ENCODE measurements at regions not wholly inside any gene's neighbourhood (a gene's known extent, or its start where the extent isn't known, plus 50 kb on each side); places are given as distances from the start of the nearest gene placed in this dataset.

DNA sequence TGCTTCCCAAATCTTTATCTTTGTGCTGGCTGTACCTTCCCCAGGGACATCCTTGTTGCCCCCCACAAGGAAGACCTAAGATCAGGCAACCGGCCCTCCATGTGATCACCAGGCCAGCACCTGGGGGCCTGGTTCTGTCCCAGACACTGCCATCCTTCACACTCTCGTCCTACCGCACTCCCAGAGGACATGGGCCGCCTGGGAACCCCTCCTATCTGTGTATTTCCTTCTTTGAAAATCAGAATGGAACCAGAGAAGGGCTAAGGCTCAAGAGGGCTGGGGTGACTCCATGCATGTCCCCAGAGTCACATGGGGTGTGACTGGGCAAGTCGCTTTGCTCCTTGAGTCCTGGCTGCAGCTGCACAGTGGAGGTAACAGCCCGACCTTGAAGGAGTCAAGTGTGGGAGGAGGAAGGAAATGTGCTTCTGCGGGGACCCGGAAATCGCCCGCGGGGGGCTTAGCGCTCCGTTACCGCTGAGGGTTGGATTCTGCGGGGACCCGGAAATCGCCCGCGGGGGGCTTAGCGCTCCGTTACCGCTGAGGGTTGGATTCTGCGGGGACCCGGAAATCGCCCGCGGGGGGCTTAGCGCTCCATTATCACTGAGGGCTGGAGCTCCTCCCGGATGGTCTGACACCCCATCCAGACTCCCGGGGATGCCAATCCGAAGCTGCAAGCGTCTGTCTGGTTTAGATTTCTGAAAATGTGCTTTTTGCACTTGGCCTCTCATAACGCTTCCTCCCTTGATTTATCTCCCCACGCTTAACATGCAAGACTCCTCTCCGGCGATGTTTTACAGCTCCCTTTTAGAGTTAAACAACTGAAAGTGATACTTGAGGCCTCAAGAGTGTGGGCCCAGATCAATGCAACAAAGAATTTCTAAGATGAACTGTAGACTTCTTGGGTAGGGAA is 278.9 kb downstream of the NPHP4 start:
- DNase-seq = no peak

DNA sequence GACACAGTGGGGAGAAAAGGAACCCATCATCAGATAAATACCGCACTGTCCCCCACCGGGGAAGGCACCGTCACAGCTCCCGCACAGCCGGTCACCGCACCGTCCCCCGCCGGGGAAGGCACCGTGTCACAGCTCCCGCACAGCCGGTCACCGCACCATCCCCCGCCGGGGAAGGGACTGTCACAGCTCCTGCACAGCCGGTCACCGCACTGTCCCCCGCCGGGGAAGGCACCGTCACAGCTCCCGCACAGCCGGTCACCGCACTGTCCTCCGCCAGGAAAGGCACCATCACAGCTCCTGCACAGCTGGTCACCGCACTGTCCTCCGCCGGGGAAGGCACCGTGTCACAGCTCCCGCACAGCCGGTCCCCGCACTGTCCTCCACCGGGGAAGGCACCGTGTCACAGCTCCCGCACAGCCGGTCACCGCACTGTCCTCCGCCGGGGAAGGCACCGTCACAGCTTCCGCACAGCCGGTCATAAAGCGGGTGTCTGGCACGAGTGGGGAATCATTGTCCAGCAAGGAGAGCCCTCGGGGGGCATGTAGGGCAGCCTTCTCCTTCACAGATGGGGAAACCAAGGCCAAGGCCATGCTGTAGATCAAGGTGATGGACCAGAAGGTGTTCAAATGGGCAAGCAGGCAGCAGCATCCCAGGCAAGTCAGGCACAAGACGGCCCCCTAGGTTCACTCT is 280.1 kb downstream of the NPHP4 start:
- DNase-seq = no peak

DNA sequence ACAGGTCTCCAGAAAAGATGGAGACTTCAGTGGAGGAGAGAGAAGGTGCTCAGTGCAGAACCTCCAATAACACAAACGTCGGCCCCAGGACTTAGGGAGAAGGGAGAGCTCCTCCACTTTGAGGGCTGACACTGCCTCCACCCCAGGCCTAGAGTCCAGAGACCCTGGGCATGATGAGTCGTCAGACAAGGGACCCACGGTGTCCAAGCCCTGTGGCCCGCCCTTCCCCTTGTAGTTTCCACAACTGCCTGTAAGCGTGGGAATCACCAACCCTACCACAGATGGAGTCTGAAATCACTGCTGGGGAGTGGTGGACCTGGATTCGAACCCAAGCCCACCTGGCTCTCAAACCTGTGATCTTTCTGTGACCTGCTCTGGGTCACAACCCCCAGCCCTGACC is 281.1 kb downstream of the NPHP4 start:
- DNase-seq = no peak

DNA sequence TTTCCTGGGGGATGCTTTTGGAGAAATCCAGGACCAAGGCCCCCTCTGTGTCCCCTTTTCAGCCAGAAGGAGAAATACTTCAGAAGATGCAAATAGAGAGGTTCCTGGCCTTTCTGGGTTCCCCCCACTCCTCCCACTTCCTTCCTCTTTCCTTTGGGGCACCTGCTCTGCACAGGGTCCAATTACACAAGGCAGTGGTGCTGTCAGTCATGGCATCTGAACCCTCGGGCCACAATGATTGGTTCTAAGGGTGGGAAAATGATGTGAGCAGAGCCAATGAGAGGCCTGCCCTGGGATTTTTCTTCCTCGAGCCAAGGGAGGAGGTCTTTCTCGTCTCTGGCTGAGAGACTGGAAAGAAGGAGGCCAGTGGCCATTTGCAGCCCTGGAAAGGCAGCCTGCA is 282.2 kb downstream of the NPHP4 start:
- DNase-seq = no peak

DNA sequence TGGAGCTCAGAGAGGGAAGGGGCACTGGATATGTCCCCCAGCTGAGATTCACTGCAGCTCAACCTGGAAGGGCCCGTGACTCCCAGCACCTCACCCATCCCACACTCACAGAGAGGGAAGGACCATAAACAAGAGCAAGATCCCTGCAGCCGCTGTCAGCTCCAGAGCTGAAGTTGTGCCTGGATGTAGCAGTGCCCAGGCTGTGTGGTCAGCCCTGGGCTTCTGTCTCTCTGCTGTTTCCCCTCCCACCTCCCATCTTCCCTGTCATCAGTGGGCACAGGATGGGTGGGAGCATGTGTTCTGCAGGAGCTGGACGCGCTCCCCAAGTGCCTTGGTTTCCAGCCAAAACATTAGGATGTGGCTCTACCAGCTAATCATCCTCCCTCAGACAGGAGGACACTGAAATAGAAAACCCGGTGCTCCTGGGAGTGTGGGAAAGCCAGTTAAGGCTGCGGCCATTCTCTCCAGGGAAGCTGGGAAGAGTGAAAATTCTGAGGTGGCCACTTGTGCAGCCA is 282.7 kb downstream of the NPHP4 start:
- no peak for DNase-seq

DNA sequence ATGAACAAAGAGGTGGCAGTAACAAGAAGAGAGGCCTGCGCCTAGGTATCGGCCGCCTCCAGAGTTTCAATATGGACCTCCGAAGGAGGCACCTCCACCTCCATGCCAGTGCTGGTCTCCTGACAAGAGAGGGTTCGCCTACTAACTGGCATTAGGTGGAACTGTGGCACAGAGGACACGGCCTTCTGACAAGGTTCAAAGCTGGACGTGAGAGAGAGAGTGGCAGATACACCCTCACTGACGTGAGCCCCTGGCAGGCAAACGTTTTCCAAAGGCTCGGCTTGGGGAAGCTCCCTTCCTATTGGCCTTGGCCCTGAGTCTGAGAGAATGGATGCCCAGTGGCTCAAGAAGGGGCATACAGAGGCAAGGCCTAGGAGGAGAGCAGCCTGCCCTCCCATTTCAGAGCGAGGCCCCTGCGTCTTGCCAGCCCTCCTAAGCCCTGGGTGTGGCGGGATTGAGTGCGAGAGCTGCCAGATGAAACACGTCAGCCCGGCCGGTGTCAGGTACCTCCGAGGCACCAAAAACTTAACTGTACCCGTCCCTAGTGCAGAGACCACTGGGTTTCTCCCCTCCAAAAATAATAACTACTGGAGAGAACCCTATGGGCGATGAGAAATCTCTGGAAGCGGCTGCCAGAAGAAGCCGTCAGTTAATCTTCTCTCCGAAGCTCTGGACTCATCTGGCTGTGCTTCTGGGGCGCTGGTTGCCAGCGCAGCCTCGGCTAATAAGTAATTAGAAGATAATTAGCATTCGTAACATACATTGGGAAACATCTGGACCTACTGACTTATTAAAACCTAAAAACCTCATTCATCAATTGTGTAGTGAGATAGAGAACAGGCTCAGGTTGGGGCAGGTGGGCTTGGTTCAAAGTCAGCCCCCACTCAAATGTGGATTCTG is 283.6 kb downstream of the NPHP4 start:
- DNase-seq = no peak

DNA sequence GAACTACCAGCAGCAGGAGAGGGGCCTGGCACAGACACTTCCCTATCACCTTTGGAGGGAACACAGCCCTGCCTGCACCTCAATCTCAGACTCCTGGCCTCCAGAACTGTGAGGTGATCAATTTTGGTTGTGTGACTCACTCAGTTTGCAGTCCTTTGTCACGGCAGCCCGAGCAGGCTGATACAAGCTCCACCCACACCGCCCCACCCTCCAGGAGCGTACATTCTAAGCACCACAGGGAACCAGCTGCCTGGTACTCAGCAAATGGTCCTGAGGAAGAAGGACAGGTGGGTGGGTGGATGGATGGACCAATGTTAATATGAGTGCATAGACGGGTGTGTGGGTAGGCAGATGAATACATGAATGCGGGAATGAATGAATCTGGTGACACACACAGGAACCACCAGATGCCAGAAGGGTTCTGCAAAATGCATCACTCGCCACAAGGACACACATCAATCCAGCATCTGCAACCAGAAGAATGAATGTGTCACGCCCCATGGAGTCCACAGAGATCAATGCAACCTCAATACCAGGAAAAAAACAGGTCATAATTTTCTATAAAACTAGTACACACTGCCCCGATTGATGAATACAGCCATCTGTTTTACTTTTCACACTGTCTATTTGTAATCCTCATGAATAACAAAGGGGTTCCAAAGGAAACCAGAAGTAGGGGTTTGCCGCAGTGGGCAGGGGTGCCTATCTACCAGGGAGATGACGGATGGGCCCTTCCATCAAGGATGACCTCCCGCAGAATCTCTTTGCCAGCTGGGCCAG is 284.5 kb downstream of the NPHP4 start:
- DNase-seq = no peak

DNA sequence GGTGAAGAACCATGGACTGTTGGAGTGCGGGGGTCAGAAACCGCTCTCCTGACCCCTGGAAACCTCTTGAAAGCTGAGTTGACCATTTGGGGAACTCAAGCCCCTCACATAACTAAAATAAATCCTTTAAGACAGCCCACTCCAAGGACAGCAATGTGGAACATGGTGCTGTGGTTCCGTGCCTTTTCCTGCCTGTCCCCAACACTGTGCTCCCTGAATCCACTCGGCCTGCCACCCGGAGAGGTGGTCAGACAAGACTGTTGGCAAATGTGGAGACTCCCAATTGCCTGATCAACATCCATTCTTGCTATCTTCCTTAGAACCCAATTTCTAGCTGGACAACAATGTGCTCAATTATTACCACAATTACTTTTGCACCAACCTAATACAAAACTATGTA is 286.0 kb downstream of the NPHP4 start:
- DNase-seq = no peak

DNA sequence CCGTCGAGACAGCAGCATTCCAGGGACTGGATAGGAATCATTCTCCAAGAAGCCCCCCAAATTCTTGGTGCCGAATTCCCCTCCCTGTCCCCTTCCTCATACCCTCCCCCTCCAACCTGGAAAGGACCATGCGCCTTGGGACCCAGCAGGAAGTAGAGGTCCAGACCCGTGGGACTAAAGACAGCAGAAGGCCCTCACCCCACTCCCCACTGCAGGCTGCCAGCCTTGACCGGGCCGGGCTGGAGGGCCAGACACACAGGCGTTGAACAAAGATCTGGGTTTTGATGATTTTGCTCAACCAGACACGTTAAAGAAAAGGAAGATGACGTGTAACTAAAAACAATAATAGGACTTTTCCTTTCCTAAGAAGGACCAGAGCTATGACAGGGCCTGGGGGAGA is 286.5 kb downstream of the NPHP4 start:
- DNase-seq = no peak

DNA sequence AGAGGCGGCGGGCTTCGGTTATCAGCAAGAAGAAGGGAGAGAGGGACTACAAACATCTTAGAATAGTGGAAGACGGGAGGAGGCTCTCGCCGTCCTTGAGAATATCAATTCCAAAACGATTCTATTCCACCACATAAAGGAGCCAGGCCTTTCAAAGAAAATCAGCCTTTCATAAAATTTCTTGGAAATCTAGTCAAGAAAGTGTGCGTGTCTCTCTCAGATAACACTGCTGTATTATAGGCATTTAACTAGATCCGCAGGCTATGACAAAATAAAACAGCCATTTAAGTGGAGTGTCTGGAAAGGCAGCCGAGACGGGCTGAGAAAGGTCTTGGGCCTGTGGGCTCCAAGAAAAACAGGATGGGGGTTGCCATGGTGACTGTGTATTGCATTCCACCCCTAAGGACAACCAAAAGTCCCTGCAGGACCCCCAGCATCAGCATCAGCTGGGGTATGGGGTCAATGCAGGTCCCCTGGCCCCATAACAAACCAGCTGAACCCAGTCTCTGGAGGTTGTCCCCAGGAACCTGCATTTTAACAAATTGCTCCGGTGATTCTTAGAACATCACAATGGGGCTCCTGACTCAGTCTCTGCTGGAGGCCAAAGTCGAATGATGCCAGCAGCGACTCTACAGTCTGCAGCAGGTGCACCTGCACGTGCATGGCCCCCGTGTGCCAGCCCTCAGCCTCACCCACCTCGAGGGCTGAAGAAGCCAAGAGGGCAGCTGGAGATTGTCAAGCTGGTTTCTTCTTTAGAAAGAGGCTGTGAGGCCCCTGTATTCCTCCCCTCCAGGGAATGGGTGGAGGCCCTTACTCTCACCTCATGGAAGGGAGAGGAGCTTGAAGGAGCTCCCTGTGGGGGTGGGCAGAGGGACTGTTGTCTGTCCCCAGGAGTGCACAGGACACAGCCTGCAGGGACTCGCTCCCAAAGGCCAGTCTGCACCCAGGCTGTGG is 287.4 kb downstream of the NPHP4 start:
- DNase-seq = no peak

DNA sequence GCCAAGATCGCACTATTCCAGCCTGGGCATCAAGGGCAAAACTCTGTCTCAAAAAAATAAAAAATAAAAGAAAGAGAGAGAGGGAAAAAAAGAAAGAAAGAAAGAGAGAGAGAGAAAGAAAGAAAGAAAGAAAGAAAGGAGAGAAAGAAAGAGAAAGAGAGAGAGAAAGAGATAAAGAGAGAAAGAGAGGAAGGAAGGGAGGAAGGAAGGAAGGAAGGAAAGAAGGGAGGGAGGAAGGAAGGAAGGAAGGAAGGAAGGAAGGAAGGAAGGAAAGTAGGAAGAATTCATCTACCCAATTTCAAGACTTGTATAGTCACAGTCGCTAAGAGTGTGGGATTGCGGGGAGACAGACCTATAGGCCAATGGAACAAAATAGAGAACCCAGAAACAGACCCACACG is 290.6 kb downstream of the NPHP4 start:
- no peak for DNase-seq

DNA sequence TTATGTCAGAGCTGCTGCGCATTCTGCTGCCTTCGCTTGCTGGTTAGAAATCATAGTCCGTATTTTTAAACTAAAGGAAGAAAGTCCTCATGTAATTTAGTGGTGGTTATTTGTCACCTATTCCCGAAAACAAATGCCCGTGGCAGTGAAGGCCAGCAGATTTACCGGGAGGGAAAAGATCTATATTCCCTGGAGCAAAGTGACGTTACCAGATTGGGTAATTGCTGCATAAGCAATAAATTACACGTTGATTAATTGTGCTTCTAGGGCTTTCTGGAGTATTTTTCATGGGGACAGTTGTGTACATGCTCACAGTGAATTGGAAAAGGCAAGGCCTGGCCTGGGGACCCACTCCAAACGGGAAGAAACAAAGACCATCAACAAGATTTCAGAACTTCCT is 298.7 kb downstream of the NPHP4 start:
- no peak for DNase-seq

DNA sequence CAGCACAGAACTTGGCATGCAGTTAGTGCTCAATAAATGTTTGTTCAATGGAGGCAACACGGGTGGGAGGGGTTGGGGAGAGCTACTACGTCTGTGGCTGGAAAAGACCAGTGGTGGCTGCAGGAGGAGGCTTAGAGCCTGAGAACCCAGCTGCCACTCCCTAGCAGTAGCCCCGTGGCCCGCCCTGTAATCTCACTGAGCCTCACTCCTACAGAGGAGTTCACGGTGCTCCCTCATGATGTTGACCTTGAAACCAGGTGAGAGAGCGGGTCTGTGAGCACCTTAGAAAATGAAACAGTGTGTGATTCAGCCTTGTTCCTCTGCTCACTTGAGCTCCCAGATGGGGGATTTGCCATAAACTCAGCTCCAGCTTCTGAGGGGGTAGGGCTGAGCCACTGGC is 299.6 kb downstream of the NPHP4 start:
- DNase-seq = no peak

DNA sequence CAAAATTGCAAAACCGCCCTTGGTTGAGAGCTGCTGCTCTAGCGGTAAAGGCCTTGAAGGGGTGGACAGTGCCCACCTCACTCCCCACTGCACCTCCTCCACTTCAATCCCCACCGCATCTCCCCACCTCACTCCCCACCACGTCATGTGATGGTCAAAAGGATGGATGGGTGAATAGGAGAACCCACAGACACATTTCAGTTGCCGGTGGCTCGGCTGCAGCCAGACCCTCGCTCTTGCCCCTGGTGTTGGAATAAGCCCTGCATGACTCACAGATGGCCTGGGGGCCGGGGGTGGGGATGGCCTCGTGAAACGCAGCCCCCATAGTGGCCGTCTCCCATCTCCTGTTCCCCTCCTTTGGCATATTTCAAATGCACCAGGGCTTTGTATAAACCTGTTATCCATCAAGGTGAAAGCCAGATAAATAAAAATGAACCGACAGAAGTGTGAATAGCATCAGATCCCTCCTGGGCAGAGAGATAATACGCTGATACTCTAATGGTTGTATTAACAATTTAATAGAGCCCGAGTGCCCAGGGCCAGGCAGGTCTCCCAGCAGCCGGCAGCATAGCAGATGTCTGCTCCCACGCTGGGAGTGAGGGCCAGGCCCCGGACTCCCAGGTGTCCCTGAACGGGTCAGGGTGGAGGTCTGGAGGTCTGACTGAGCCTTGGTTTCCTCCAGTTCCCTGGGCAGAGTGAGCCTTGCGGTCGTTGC is 300.3 kb downstream of the NPHP4 start:
- DNase-seq = no peak

DNA sequence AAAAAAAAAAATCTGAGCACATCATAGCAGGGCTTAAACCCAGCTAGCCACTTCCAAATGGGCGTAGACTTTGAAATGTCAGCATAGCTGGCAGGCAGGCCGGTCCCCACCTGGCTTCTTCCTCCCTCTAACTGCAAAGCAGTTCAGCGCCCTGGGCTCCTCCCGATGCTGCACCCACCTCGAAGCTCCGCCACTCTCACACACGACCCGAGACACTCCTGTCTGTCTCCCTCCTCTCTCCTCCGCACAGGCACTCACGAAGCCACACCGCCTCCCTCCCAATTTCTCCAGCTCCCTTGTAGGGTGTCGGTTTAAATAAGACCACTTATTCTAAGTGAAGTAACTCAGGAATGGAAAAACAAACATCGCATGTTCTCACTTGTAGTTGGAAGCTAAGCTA is 301.3 kb downstream of the NPHP4 start:
- DNase-seq = no peak

DNA sequence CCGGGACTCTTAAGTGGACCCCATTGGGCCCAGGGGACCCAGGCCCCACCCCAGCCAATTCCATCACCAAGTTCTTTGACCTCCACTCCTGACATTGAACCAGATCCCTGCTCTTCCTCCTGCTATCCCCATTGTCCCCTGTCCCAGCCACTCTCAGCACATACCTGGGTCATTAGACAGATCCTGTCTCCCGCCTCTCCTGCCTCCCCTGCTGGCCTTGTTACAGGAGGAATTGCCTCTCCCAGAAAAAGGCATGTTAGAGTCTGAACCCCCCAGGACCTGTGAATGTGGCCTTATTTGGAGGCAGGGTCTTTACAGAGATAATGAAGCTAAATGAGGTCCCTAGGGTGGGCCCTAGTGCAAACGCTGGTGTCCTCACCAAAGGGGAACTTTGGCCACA is 301.9 kb downstream of the NPHP4 start:
- no peak for DNase-seq

DNA sequence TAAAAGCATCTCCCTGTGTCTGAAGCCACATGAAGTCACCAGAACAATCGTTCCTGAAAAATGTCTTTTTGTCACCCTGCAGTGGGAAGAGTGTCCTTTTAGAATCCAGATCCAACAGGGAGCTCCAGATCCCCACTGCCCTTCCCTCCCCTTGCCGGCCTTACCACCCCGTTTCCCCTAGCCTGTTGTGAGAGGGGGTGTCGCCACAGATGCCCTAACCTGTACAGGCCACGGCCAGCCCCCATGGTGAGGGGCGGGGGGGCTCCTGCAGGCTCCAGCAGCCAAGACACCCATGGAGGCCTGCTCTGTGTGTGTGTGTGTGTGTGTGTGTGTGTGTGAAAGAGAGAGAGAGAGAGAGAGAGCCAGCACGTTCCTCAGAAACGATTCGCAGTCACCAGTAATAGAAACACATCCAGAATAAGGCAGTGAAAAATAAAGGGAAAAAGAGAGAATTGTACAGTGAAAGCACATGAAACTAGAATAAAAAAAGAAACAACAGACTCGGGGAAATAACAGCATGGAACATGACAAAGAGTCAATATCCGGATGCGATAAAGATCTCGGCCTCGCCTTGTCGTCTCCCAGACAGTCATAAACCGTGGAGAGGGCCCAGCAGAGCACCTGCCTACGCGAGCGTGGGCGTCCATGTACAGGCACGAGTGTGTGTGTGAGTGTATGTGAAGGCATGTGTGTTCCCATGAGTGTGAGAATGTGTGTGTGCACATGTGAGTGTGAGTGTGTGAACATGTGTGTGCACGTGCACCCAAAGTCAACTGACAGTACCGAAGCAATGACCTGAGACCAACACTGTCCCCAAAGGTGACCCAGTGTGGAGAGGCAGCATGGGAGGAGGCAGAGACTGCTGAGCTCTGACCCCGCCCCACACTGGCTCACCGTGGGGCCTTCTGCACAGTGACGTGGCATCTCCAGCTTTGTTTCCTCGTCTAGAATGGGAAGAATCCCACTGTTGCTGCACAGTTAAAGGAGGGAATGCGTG is 303.8 kb downstream of the NPHP4 start:
- DNase-seq = no peak

DNA sequence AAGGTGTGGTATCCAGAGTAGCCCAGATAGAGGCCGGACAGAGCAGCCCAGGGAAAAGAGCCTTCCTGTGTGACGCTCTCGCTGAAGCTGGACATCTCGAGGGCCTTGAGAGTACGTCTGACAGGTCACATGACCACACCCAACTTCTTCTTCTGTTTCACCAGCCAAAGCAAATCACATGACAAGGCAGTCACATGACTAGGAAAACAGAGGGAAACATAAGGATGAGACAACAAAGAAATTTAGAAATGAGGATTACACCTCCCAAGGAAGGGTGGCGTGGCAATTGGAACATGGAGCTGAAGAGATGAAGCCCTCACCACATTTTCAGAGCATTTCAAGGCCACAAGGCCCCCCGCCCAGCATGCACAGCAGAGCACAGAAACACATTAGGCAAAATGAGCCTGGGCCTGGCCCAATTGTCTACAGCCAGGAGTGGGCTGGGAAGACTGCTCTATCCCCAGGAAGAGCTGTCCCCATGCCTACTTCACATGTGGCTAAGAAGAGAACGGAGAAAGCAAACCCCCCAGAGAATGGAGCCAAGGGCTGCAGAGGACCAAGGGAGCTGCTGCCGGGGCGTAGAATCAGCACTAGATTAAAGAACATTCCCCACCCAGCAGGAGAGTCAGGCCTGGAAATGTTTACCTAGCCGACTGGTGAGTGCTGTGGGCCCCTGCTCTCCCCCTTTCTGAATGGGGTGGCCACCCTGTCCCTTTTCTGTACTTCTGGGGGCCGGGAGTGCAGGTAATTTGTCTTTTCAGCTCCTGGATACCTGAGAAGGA is 305.1 kb downstream of the NPHP4 start:
- no peak for DNase-seq

All from right kidney (tissue), 1 donor.